Activated CD8-positive, alpha-beta memory T cell treated with anti-CD3 and anti-CD28 coated beads, Interleukin-2, amount 50 U/mL, for 4 hours (primary cell): ENCODE measurements at regions not wholly inside any gene's neighbourhood (a gene's known extent, or its start where the extent isn't known, plus 50 kb on each side); places are given as distances from the start of the nearest gene placed in this dataset.

ENCODE experiments used
- DNase-seq: peaks from one replicate; pipeline ENCODE4 v3.0.0-alpha.2; 2020

DNA sequence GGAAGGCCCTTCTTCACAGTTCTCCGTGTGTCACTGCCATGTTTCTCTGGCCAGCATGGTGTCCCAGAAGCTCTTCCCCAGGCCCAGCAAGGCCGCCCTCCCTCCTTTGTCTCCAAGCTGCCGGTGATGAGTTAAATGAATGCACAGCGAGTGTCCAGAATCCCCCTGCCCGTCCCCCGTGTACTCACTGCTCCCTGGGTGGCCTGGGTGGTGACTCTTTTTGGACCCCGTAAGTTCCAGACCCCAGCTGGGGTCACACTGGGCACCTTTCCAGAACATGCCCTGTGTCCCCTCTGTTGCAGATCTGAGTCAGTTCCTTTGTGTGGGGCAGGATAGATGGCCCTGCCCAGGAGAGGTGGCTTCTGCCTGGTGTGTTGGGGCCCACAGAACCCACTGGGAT lies 95.0 kb downstream of the MRPL36 start:
- DNase-seq = no peak

DNA sequence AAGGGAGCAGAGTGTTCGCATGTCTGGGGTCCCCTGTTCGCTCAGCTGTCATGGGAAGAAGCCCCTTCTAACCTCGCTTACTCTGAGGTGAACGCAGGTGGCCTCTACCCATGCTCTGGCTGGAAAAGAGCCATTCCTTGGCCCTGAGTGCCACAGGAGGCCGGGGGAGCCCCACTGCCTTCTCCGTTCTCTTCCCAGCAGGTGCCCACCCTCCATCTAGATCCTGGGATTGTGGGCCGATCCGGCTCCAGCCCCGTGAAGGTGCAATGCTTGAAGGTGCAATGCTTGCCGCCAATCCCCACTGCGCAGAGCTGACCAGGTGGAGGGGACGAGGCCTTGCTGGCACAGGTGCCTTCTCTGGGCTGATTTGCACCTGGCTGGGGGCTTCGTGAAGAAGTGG lies 95.4 kb downstream of the MRPL36 start:
- no peak for DNase-seq

DNA sequence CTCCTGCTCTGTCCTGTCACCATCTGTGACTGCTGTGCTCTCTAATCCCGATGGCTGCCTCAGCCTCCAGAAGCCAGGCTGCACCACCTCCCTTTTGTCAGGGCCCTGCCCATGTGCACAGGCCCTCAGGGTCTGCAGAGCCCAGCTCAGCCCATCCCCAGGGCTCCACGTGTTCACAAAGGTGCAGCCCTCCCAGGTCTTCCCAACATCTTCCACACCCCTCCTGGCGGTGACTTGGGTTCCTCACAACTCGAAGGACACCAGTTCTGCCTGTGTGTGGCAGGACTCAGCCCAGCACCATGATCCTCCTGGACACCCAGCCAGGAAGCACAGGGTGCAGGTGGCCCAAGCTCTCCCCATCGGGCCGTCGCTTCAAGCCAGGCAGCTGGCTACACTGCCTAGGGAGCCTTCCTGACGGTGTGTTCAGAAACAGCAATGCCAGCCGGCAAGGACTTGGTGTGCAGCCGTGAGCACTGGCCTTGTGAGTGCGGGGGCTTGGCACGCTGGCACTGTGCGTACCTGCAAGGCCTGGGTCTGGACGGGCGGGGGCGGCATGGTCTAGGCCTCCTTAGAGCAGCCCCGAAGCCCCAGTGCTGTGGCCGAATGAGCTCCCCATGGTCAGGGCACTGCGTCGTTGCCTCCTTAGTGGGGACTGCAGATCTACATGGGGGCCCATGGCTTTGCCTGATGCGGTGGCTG lies 96.1 kb downstream of the MRPL36 start:
- no peak for DNase-seq

DNA sequence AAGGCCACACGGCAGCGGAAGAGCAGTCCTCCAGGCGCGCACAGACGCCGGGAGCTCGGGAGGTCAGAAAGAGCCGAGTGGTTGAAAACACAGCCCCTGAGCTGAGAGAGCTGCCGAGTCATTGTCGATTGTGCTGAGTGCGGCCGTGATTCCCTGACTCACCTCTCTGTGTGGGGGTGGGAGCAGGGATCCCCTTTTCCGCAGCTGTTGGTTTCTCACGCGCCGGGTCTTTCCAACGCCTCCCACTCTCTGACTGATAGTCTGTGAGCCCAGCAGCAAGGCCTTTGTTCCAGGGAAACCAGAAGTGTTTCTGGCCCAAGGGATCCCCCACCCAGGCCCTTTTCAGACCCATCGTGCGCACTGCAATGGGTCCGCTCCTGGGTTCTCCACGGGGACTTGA lies 97.3 kb downstream of the MRPL36 start:
- no peak for DNase-seq

DNA sequence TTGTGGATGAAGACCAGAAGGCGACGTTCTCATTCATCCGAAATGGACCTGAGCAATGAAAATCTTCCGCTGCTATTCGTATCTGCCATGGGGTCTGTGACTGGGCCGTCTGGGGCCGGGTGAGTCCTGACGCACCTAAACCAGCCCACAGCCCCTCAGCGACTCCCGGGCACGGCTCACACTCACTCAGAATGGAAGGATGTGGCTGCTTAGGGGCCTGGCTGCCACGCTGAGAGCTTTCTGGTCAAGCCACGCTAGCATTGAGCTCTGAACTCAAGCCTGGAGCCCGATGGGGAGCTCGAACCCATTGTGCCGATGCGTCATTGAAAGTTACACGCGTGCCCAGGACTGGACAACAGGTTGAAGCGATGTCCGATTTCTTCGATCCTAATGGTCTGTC lies 97.8 kb downstream of the MRPL36 start:
- DNase-seq = no peak

DNA sequence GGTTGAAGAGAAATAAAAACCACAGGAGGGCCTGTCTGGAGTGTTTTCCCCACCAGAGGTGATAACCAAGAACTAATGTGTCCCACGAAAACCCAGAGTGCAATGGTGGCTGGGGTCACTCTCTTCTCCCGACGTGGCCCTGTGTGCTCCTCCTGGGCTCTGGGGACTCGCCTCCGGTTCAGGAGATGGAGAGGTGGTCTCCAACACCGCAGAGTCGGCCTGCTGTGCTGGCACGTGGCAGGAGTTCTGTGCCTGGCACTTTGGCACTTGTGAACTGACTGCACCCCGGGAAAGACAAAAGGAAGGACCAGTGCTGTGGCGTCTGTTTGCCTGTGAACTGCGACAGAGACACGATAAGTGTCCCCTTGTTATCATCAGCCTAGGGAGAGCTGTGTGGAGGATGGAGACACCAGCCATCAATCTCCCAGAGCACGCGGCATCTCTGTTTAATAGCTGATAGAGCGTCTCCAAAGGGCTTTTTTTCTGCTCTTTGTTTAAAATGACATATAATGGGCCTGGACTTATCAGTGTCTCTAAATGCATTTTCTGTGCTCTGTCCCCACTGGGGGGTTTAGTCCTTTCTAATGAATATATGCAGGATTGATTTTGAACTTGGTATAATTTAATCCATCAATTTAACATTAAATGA lies 98.3 kb downstream of the MRPL36 start:
- no peak for DNase-seq

DNA sequence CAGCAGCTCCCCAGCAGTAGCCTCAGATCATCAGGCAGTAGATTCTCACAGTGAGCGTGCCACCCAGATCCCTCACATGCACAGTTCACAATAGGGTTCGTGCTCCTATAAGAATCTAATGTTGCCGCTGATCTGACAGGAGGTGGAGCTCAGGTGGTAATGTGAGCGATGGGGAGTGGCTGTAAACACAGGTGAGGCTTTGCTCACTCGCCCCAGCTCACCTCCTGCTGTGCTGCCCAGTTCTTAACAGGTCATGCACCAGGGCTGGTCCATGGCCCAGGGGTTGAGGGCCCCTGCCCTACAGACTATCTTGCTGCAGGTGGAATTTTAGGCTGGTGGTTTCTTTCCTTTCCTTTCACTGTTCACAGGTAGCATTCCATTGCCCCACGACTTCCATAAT lies 100.2 kb downstream of the MRPL36 start:
- no peak for DNase-seq

DNA sequence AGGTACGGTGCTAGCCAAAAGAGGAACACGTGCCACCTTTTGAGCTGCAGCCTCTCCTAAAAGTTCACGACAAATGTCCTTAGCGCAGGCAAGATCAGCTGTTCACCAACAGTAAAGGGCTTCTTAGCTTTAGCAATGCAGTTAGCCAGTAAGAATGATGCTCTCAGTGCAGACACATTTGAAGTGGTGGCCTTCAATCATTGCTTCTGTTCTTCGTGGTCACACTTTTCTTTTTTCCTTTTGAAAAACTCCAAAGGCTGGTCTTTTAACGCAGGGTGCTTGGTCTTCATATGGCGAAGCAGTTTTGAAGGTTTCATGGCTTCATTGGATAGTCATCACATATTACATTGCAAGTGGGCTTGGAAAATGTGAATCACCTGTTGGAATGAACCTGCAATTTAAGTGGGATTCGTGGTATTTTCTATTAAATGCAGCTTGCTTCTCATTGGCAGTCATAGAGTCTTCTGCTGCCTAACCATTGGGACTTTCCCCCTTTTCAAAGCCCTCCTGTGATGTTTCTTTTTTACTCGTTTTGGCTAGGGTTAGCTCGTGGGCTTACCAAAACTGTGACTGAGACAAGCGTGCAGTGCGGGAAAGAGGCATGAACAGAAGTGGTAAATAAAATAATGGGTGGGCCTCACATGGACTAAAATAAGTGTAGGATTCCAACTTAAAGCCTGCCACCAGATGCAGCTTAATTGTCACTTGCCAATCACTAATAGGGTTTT lies 100.9 kb downstream of the MRPL36 start:
- DNase-seq = no peak

- DNase-seq = no peak
These were observed 107.3 kb downstream of the MRPL36 start for GRCh38 chr5:1692381-1692780.

GRCh38 chr5:1687301-1687970 lies 112.2 kb downstream of the MRPL36 start:
- DNase-seq = no peak

DNA sequence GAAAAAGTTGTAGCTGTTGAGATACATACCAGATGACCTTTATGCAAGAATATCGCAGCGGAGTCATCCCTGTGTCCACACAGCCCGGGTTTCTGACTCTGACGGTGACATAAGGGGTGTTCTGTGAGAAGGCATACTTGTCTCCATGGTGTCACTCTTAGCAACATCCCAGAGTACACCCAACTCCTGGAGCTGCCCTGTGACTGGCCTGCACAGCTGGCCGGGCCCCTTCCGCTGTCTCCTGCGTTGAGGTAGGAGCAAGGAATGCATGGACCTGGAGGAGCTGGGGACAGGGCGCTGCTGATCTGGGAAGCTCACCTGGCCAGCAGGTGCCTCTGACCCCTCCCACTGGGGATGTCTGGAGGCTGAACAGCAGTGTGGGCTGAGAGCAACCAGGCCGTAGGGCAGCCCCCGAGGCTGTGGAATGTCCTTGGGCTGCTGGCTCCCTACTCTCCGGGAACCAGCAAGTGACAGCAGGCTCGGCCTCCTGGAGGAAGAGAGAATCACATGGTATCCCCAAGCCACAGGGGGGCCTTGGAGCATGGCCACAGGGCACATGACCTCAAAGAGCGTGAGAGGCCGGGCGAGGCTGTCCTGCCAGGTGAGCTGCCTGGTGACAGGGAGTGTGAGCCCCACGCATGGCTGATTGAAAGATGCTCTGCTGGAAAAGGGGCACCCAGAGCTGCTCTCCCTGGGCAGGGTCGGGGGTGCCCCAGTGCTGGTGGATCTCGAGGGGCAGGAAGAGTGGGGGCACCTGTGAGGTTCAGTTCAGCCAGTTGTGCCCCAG lies 113.4 kb downstream of the MRPL36 start:
- no peak for DNase-seq

DNA sequence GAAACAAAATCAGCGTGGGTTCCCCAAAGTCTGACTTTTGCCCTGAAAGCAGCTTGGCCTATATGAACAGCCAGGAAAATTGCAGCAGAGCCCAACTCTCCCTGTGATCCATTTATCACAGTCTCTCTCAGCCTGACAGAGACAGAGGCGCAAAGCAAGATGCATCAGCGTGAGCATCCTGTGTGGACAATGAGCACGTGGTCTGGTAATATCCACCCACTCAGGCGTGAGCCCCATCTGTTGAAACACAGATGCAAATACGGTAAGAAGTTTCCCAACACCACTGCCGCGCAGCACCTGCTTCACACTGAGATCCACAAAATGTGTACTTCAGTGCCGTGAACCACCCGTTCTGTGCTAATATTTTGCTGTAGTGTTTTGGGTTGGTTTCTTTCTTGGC lies 114.6 kb downstream of the MRPL36 start:
- no peak for DNase-seq

GRCh38 chr5:1681955-1682354 lies 117.7 kb downstream of the MRPL36 start:
- DNase-seq = no peak

DNA sequence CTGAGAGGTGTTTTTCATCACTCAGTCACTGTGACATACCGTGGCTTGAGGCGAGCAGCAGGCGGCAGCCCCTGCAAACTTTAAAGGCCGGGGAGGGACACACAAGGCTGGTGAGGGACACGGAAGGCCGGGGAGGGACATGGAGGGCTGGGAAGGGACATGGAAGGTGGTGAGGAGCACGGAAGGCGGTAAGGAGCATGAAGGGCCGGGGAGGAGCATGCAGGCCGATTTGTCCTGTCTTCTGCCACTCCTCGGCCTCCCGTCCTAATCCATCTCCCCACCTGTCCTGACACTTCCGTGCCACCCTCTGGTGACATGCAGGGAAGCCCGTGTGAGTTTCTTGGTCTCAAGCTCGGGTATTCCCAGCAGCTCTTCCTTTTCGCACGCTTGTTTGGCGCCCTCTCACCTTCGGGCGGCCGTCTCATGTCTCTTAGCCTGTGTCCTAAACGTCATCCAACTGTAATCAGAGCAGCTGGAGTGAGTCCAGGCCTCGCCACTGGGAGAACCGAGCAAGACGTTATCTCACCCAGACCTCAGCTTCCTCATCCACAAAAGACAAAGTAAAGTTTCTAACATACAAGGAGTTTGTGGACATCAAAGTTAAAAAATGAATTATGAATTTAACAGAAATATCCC lies 126.5 kb downstream of the MRPL36 start:
- DNase-seq = no peak

- DNase-seq = no peak
These were observed 127.2 kb downstream of the MRPL36 start for GRCh38 chr5:1672396-1672795.

DNA sequence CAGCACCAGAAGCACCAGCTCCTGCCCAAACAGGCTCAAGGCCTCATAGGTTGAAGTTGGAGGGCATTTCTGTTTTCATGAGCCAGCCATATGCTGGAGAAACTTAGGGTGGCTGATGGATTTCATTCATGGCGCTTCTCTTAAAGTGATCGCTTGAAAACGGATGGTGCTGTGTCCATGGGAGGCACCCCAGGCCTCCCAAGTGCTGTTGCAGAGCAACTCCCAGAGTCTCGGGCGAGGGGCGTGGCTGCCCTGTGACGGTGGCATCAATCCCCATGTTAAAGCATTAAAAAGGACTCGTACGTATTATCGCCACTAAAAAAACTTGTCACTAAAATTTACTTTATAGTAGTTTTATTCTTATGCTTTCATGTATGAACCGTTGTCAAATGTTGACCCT lies 128.3 kb downstream of the MRPL36 start:
- DNase-seq = no peak

- no peak for DNase-seq
These were observed 129.3 kb downstream of the MRPL36 start for GRCh38 chr5:1670351-1670750.

DNA sequence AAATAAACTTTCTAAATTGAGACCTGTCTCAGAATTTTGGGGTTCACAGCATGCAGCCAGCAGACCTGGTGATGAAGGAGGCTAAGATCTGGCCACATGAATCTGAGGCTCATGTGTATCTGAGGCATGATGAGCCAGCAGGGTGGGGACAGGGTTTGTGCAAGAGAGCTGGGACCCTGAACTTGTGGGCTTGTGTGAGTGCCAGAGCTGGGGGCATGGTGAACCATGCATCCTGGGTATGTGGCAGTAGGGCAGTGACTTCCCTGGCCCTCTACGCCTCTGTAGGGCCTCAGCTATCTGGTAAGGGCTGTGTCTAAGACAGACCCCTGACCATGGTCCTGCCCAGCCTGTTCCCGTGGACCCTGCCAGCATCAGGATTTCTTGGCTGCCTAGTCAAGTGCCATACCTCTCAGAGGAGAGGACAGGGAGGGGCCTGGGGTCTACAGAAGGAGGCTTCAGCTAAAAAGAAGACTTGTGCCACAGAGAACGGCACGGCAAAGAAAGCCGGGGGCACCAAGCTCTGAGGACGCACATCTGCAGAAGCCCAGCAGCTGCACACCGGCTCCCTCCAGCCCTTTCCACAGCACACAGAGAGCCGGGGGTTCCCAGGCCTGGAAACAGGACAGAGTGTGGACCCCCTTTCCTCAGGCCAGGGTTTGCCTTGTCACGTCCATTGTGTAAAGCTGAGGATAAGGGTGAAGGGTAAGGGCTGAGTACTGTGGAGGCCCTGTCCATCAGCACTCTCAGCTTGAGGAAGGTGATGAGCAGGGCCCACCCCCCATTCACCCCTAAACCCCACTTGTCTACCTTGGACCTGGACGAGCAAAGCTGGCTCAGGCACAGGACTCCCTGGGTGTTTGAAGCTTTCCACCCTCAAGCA lies 130.1 kb downstream of the MRPL36 start:
- DNase-seq = no peak

GRCh38 chr5:1668141-1668721 lies 131.4 kb downstream of the MRPL36 start:
- peak; percentile 58 for DNase-seq

- no peak for DNase-seq
These were observed 131.9 kb downstream of the MRPL36 start for GRCh38 chr5:1667648-1668140.
